Ascending aorta (tissue), 2 donors: ENCODE measurements at regions not wholly inside any gene's neighbourhood (a gene's known extent, or its start where the extent isn't known, plus 50 kb on each side); places are given as distances from the start of the nearest gene placed in this dataset.

ENCODE experiments used
- DNase-seq, 2 donors: peaks; one replicate each; pipeline ENCODE4 v3.0.0-alpha.2; 2019; ENCODE audit warnings: low spot score in 2 of 2
- H3K27ac ChIP-seq, 2 donors: fragments of 200-600 bp; sonication (generic); one replicate each; pipeline ENCODE4 v1.5.1; 2016 to 2017; ENCODE audit warnings: mild to moderate bottlenecking in 1 of 2
- H3K27me3 ChIP-seq: fragments of 200-600 bp; sonication (generic); one replicate; pipeline ENCODE4 v1.5.1; 2017
- H3K36me3 ChIP-seq, 2 donors: fragments of 200-600 bp; sonication (generic); one replicate each; pipeline ENCODE4 v1.5.1; 2016
- H3K4me1 ChIP-seq, 2 donors: fragments of 200-600 bp; sonication (generic); one replicate each; pipeline ENCODE4 v1.5.1; 2016 to 2017; ENCODE audit warnings: mild to moderate bottlenecking in 1 of 2
- H3K4me3 ChIP-seq, 2 donors: fragments of 200-600 bp; sonication (generic); one replicate each; pipeline ENCODE4 v1.5.1; 2016 to 2017; ENCODE audit warnings: mild to moderate bottlenecking in 1 of 2
- H3K9me3 ChIP-seq, 2 donors: fragments of 200-600 bp; sonication (generic); one replicate each; pipeline ENCODE4 v1.5.1; 2016
- intact Hi-C: fragments of 100-400 bp; cut with DNase I; formaldehyde crosslinking; loops from one replicate; pipeline ENCODE4 v1.15.1; 2023
- TF ChIP-seq, protein P1 (sequence below), 3 experiments: fragments of 200-600 bp in 2 of 3; fragments of 450-650 bp in 1 of 3; sonication (generic) in 2 of 3; IDR thresholded peaks; one replicate each; pipeline ENCODE4 v1.5.1; 2016 to 2019; ENCODE audit warnings: antibody characterized with exemption in 3 of 3, mild to moderate bottlenecking in 1 of 3, moderate library complexity in 1 of 3

GRCh38 chr7:13737563-13737962 is 251.9 kb downstream of the ETV1 start:
- H3K4me3 ChIP-seq = no peak overlapping the region
- no peaks in the 10 kb centered on the region for H3K9me3 ChIP-seq
- H3K36me3 ChIP-seq = no peaks in the 10 kb centered on the region
- intact Hi-C loops = no loop called here
- no peaks in the 10 kb centered on the region for H3K4me1 ChIP-seq
- H3K27me3 ChIP-seq = no peaks in the 10 kb centered on the region
- no peak for DNase-seq
- no peak overlapping the region for H3K27ac ChIP-seq
- TF ChIP-seq, protein P1, sequence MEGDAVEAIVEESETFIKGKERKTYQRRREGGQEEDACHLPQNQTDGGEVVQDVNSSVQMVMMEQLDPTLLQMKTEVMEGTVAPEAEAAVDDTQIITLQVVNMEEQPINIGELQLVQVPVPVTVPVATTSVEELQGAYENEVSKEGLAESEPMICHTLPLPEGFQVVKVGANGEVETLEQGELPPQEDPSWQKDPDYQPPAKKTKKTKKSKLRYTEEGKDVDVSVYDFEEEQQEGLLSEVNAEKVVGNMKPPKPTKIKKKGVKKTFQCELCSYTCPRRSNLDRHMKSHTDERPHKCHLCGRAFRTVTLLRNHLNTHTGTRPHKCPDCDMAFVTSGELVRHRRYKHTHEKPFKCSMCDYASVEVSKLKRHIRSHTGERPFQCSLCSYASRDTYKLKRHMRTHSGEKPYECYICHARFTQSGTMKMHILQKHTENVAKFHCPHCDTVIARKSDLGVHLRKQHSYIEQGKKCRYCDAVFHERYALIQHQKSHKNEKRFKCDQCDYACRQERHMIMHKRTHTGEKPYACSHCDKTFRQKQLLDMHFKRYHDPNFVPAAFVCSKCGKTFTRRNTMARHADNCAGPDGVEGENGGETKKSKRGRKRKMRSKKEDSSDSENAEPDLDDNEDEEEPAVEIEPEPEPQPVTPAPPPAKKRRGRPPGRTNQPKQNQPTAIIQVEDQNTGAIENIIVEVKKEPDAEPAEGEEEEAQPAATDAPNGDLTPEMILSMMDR (IDR thresholded peaks at IDR 0.05) = no peak

DNA sequence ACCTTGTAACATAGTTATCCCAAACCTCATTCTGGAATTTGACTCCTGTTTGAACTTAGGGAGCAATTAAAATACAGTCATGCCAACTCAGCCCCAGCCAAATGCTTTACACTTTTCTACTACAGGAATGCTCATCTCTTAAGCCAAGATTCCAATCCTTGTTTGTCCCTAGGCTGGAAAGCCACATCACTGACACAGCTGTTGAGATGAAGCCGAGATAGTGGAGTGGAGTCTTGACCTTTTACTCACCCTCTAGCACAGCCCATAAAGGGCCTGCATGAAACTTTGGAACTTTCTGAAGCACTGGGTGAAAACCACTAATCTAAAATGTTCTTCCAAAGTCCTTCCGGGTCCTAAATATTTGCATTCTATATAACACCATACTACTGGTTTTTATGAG is 247.3 kb downstream of the ETV1 start:
- H3K4me1 ChIP-seq = no peaks in the 10 kb centered on the region
- no peaks in the 10 kb centered on the region for H3K9me3 ChIP-seq
- intact Hi-C loops = no loop called here
- H3K36me3 ChIP-seq = no peaks in the 10 kb centered on the region
- H3K4me3 ChIP-seq = no peak overlapping the region
- no peaks in the 10 kb centered on the region for H3K27me3 ChIP-seq
- TF ChIP-seq, protein P1 (IDR thresholded peaks at IDR 0.05) = no peak
- no peak overlapping the region for H3K27ac ChIP-seq
- DNase-seq = no peak

- Histone ChIP-seq H3K27me3 (no peaks in the 10 kb centered on the region), H3K4me3 (no peak overlapping the region), H3K4me1 (no peaks in the 10 kb centered on the region), H3K36me3 (no peaks in the 10 kb centered on the region), H3K9me3 (no peaks in the 10 kb centered on the region), H3K27ac (no peak overlapping the region)
- intact Hi-C loops = no loop called here
- DNase-seq = no peak
- TF ChIP-seq, protein P1 (IDR thresholded peaks at IDR 0.05) = peak in 1 of 3 experiments; percentile 34
Observed at GRCh38 chr7:13742811-13743210, 246.7 kb downstream of the ETV1 start.

DNA sequence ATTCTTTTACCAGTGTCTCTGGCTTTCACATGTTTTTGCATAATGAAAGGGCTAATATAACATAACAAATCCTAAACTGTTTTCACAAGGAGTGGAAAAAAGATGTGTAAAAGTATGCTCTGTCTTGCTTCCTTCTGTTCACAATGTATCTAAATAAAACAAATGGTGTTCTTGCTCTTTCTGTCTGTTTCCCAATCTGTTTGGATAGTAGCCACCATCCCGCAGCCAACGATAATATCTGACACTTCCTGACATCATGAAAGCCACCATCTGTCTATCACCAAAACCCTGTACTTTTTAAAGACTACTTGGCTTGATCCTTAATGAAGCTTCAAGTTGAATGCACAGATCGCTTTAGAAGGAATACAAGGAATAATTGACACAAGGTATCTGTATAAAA is 246.2 kb downstream of the ETV1 start:
- intact Hi-C loops = no loop called here

DNA sequence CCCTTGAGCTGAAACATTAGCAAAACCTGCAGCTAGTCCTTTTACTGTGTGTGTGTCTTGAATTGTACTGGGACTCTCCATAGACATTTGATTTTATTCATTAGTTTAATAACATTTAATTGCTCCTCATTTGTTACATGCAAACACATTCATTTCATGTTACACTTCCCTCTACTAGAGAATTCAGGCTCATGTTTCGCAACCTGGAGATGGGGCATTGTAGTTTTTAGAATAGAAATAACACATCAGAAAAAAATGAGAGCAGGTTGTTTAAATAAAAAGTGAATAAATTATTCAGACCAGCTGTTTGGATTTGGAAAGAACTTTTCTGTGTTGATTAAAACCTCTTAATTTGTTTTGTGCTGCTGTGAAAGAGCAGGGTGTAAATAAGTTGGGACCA is 243.9 kb downstream of the ETV1 start:
- no peak overlapping the region for H3K27ac ChIP-seq
- H3K36me3 ChIP-seq = no peaks in the 10 kb centered on the region
- TF ChIP-seq, protein P1 (IDR thresholded peaks at IDR 0.05) = no peak
- H3K9me3 ChIP-seq = no peaks in the 10 kb centered on the region
- H3K4me1 ChIP-seq = no peaks in the 10 kb centered on the region
- no peaks in the 10 kb centered on the region for H3K27me3 ChIP-seq
- no peak for DNase-seq
- intact Hi-C loops = no loop called here
- no peak overlapping the region for H3K4me3 ChIP-seq

More for the DNA sequence above, 246.2 kb downstream of the ETV1 start:
- no peaks in the 10 kb centered on the region for H3K27me3 ChIP-seq
- no peak overlapping the region for H3K27ac ChIP-seq
- DNase-seq = no peak
- H3K36me3 ChIP-seq = no peaks in the 10 kb centered on the region
- no peaks in the 10 kb centered on the region for H3K4me1 ChIP-seq
- no peaks in the 10 kb centered on the region for H3K9me3 ChIP-seq
- no peak overlapping the region for H3K4me3 ChIP-seq
- TF ChIP-seq, protein P1 (IDR thresholded peaks at IDR 0.05) = no peak

- intact Hi-C loops = no loop called here
- Histone ChIP-seq H3K36me3 (no peaks in the 10 kb centered on the region), H3K27me3 (no peaks in the 10 kb centered on the region), H3K9me3 (no peaks in the 10 kb centered on the region), H3K4me3 (no peak overlapping the region), H3K27ac (no peak overlapping the region), H3K4me1 (no peaks in the 10 kb centered on the region)
- TF ChIP-seq, protein P1 (IDR thresholded peaks at IDR 0.05) = no peak
- no peak for DNase-seq
Observed at GRCh38 chr7:13748998-13749397, 240.5 kb downstream of the ETV1 start.
